ENCODE measurements at regions not wholly inside any gene's neighbourhood (a gene's known extent, or its start where the extent isn't known, plus 50 kb on each side); places are given as distances from the start of the nearest gene placed in this dataset.

GRCh38 chr5:2164586-2164985 lies 281.9 kb upstream of the IRX4 start:
- peaks cover 21% of the 10 kb centered on the region for H3K4me1 ChIP-seq (ENCODE audit: control insufficient read depth, insufficient read depth, low read length)
- H3K27ac ChIP-seq (ENCODE audit: low read depth, low read length) = no peak overlapping the region
- H3K9ac ChIP-seq (ENCODE audit: low read depth, low read length) = no peak overlapping the region
- H3K36me3 ChIP-seq (ENCODE audit: control insufficient read depth, insufficient read depth, low read length) = no peaks in the 10 kb centered on the region
- H3K9me3 ChIP-seq (ENCODE audit: control insufficient read depth, insufficient read depth, low read length) = no peaks in the 10 kb centered on the region
- H3K27me3 ChIP-seq (ENCODE audit: control insufficient read depth, insufficient read depth, low read length) = peaks cover 8% of the 10 kb centered on the region
- no peak overlapping the region for H3K4me3 ChIP-seq (ENCODE audit: low read depth, low read length)

GRCh38 chr5:2163940-2164490 lies 281.3 kb upstream of the IRX4 start:
- Histone ChIP-seq H3K9ac (ENCODE audit: low read depth, low read length) (no peak overlapping the region), H3K4me3 (ENCODE audit: low read depth, low read length) (no peak overlapping the region), H3K27ac (ENCODE audit: low read depth, low read length) (no peak overlapping the region), H3K4me1 (ENCODE audit: control insufficient read depth, insufficient read depth, low read length) (peaks cover 21% of the 10 kb centered on the region), H3K36me3 (ENCODE audit: control insufficient read depth, insufficient read depth, low read length) (no peaks in the 10 kb centered on the region), H3K9me3 (ENCODE audit: control insufficient read depth, insufficient read depth, low read length) (no peaks in the 10 kb centered on the region), H3K27me3 (ENCODE audit: control insufficient read depth, insufficient read depth, low read length) (peaks cover 8% of the 10 kb centered on the region)

- Histone ChIP-seq H3K4me3 (ENCODE audit: low read depth, low read length) (no peak overlapping the region), H3K9me3 (ENCODE audit: control insufficient read depth, insufficient read depth, low read length) (no peaks in the 10 kb centered on the region), H3K27ac (ENCODE audit: low read depth, low read length) (no peak overlapping the region), H3K9ac (ENCODE audit: low read depth, low read length) (no peak overlapping the region), H3K36me3 (ENCODE audit: control insufficient read depth, insufficient read depth, low read length) (no peaks in the 10 kb centered on the region), H3K27me3 (ENCODE audit: control insufficient read depth, insufficient read depth, low read length) (peaks cover 8% of the 10 kb centered on the region), H3K4me1 (ENCODE audit: control insufficient read depth, insufficient read depth, low read length) (peaks cover 21% of the 10 kb centered on the region)
These were observed 280.5 kb upstream of the IRX4 start for GRCh38 chr5:2163060-2163856.

GRCh38 chr5:2160811-2161210 lies 278.1 kb upstream of the IRX4 start:
- H3K27me3 ChIP-seq (ENCODE audit: control insufficient read depth, insufficient read depth, low read length) = peaks cover 6% of the 10 kb centered on the region
- no peak overlapping the region for H3K4me3 ChIP-seq (ENCODE audit: low read depth, low read length)
- no peak overlapping the region for H3K27ac ChIP-seq (ENCODE audit: low read depth, low read length)
- H3K9me3 ChIP-seq (ENCODE audit: control insufficient read depth, insufficient read depth, low read length) = no peaks in the 10 kb centered on the region
- H3K36me3 ChIP-seq (ENCODE audit: control insufficient read depth, insufficient read depth, low read length) = no peaks in the 10 kb centered on the region
- peaks cover 21% of the 10 kb centered on the region for H3K4me1 ChIP-seq (ENCODE audit: control insufficient read depth, insufficient read depth, low read length)
- H3K9ac ChIP-seq (ENCODE audit: low read depth, low read length) = no peak overlapping the region

GRCh38 chr5:2158767-2159166 lies 276.0 kb upstream of the IRX4 start:
- no peaks in the 10 kb centered on the region for H3K9me3 ChIP-seq (ENCODE audit: control insufficient read depth, insufficient read depth, low read length)
- H3K4me3 ChIP-seq (ENCODE audit: low read depth, low read length) = no peak overlapping the region
- no peaks in the 10 kb centered on the region for H3K27me3 ChIP-seq (ENCODE audit: control insufficient read depth, insufficient read depth, low read length)
- no peaks in the 10 kb centered on the region for H3K36me3 ChIP-seq (ENCODE audit: control insufficient read depth, insufficient read depth, low read length)
- peaks cover 5% of the 10 kb centered on the region; the same call in 1 of the 2 replicates for H3K4me1 ChIP-seq (ENCODE audit: control insufficient read depth, insufficient read depth, low read length)
- H3K27ac ChIP-seq (ENCODE audit: low read depth, low read length) = no peak overlapping the region
- no peak overlapping the region for H3K9ac ChIP-seq (ENCODE audit: low read depth, low read length)

- no peak overlapping the region for H3K4me3 ChIP-seq (ENCODE audit: low read depth, low read length)
- H3K9me3 ChIP-seq (ENCODE audit: control insufficient read depth, insufficient read depth, low read length) = no peaks in the 10 kb centered on the region
- no peak overlapping the region for H3K9ac ChIP-seq (ENCODE audit: low read depth, low read length)
- H3K27me3 ChIP-seq (ENCODE audit: control insufficient read depth, insufficient read depth, low read length) = no peaks in the 10 kb centered on the region
- no peaks in the 10 kb centered on the region for H3K36me3 ChIP-seq (ENCODE audit: control insufficient read depth, insufficient read depth, low read length)
- H3K4me1 ChIP-seq (ENCODE audit: control insufficient read depth, insufficient read depth, low read length) = no peaks in the 10 kb centered on the region
- no peak overlapping the region for H3K27ac ChIP-seq (ENCODE audit: low read depth, low read length)
These were observed 275.4 kb upstream of the IRX4 start for GRCh38 chr5:2158109-2158508.

GRCh38 chr5:2157372-2157771 lies 274.6 kb upstream of the IRX4 start:
- no peak overlapping the region for H3K4me3 ChIP-seq (ENCODE audit: low read depth, low read length)
- H3K4me1 ChIP-seq (ENCODE audit: control insufficient read depth, insufficient read depth, low read length) = no peaks in the 10 kb centered on the region
- H3K9ac ChIP-seq (ENCODE audit: low read depth, low read length) = no peak overlapping the region
- H3K36me3 ChIP-seq (ENCODE audit: control insufficient read depth, insufficient read depth, low read length) = no peaks in the 10 kb centered on the region
- H3K9me3 ChIP-seq (ENCODE audit: control insufficient read depth, insufficient read depth, low read length) = no peaks in the 10 kb centered on the region
- no peaks in the 10 kb centered on the region for H3K27me3 ChIP-seq (ENCODE audit: control insufficient read depth, insufficient read depth, low read length)
- no peak overlapping the region for H3K27ac ChIP-seq (ENCODE audit: low read depth, low read length)

- Histone ChIP-seq H3K27me3 (ENCODE audit: control insufficient read depth, insufficient read depth, low read length) (no peaks in the 10 kb centered on the region), H3K4me3 (ENCODE audit: low read depth, low read length) (no peak overlapping the region), H3K27ac (ENCODE audit: low read depth, low read length) (no peak overlapping the region), H3K4me1 (ENCODE audit: control insufficient read depth, insufficient read depth, low read length) (no peaks in the 10 kb centered on the region), H3K9me3 (ENCODE audit: control insufficient read depth, insufficient read depth, low read length) (no peaks in the 10 kb centered on the region), H3K9ac (ENCODE audit: low read depth, low read length) (no peak overlapping the region), H3K36me3 (ENCODE audit: control insufficient read depth, insufficient read depth, low read length) (no peaks in the 10 kb centered on the region)
These were observed 273.8 kb upstream of the IRX4 start for GRCh38 chr5:2156358-2157059.

GRCh38 chr5:2155556-2155955 lies 272.8 kb upstream of the IRX4 start:
- Histone ChIP-seq H3K9me3 (ENCODE audit: control insufficient read depth, insufficient read depth, low read length) (no peaks in the 10 kb centered on the region), H3K27ac (ENCODE audit: low read depth, low read length) (no peak overlapping the region), H3K4me1 (ENCODE audit: control insufficient read depth, insufficient read depth, low read length) (peaks cover 3% of the 10 kb centered on the region; the same call in 1 of the 2 replicates), H3K9ac (ENCODE audit: low read depth, low read length) (no peak overlapping the region), H3K36me3 (ENCODE audit: control insufficient read depth, insufficient read depth, low read length) (no peaks in the 10 kb centered on the region), H3K4me3 (ENCODE audit: low read depth, low read length) (no peak overlapping the region), H3K27me3 (ENCODE audit: control insufficient read depth, insufficient read depth, low read length) (no peaks in the 10 kb centered on the region)

GRCh38 chr5:2153802-2154201 lies 271.1 kb upstream of the IRX4 start:
- H3K27ac ChIP-seq (ENCODE audit: low read depth, low read length) = no peak overlapping the region
- H3K27me3 ChIP-seq (ENCODE audit: control insufficient read depth, insufficient read depth, low read length) = no peaks in the 10 kb centered on the region
- no peaks in the 10 kb centered on the region for H3K36me3 ChIP-seq (ENCODE audit: control insufficient read depth, insufficient read depth, low read length)
- peaks cover 13% of the 10 kb centered on the region for H3K4me1 ChIP-seq (ENCODE audit: control insufficient read depth, insufficient read depth, low read length)
- H3K4me3 ChIP-seq (ENCODE audit: low read depth, low read length) = no peak overlapping the region
- H3K9ac ChIP-seq (ENCODE audit: low read depth, low read length) = no peak overlapping the region
- H3K9me3 ChIP-seq (ENCODE audit: control insufficient read depth, insufficient read depth, low read length) = no peaks in the 10 kb centered on the region

GRCh38 chr5:2153350-2153749 lies 270.6 kb upstream of the IRX4 start:
- Histone ChIP-seq H3K4me3 (ENCODE audit: low read depth, low read length) (no peak overlapping the region), H3K9ac (ENCODE audit: low read depth, low read length) (no peak overlapping the region), H3K27ac (ENCODE audit: low read depth, low read length) (no peak overlapping the region), H3K9me3 (ENCODE audit: control insufficient read depth, insufficient read depth, low read length) (no peaks in the 10 kb centered on the region), H3K27me3 (ENCODE audit: control insufficient read depth, insufficient read depth, low read length) (no peaks in the 10 kb centered on the region), H3K36me3 (ENCODE audit: control insufficient read depth, insufficient read depth, low read length) (no peaks in the 10 kb centered on the region), H3K4me1 (ENCODE audit: control insufficient read depth, insufficient read depth, low read length) (peaks cover 14% of the 10 kb centered on the region)
